ENCODE measurements at regions not wholly inside any gene's neighbourhood (a gene's known extent, or its start where the extent isn't known, plus 50 kb on each side); places are given as distances from the start of the nearest gene placed in this dataset.
"Not testable (repeated sequence)": the region's sequence is repeated elsewhere in the genome, so short reads cannot be mapped to it uniquely, and the experiment has no call there.

DNA sequence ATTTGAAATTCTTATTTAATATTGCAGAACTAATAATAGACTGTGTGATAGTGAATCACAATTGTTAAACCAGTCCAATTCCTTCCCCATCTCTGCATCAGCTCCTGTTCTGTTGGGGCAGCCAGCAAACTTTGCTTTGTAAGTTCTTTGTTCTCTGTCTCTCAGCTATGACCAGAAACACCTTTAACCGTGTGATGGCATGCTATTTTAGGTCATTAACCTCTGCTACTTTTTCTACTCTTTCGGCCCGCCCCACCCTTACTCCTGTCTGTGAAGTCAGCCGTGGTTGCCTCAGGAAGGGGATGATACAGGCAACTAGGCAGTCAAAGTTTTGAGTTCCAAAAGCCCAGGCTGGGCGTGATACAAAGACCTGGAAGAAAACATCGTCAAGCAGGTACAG, 51.3 kb upstream of the EGFL6 start:
- intact Hi-C loops (cut with micrococcal nuclease): no loop called here

DNA sequence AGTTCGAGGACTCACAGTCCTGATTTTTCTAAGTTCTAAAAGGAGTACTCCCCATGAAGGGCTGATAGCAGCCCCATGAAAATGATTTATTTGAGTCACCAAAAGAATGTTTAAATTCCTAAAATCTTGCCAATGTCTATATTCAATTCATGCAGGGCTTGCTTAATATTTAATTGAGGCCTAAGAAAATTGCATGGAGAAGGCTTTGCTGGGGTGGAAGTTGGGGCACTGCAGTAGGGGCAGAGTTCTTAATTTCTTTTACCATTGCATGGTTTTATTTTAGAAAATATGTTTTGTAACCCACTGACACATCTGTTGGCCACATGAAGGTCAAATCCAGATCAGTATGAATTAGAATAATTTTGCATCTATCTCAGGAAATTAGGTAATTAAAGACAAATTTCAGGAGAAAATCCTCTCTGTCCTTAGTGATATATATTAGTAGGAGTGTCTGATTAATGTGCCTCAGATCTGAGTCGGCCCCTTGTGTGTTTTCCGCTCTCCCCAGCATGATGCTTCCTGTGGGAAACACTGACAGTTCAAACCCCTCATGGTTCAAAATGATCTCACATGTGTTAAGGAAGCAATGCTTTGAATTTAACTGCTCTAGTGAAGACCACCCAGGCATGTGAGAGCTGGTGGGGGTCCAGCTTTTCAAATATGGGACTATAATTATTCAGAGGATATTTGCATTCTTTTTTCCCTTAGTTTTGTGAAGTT, 54.0 kb upstream of the EGFL6 start:
- intact Hi-C loops (cut with micrococcal nuclease): no loop called here

DNA sequence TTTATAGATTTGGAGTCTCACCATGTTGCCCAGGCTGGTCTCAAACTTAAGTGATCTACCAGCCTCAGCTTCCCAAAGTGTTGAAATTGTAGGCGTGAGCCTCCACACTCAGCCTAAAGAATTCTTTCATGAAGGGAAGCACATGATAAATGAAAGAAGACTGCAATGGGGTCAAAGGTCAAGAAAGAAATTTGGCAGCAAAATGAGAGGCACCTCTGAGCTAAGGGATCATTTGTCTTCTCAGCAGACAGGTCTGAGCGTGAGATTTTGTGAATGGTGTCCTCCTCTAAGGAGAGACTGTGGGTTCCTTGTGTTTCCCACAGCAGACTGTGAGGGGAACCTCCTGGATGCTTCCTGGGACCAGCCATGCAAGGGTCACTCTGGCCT, 57.5 kb upstream of the EGFL6 start:
- intact Hi-C loops (cut with micrococcal nuclease): no loop called here

DNA sequence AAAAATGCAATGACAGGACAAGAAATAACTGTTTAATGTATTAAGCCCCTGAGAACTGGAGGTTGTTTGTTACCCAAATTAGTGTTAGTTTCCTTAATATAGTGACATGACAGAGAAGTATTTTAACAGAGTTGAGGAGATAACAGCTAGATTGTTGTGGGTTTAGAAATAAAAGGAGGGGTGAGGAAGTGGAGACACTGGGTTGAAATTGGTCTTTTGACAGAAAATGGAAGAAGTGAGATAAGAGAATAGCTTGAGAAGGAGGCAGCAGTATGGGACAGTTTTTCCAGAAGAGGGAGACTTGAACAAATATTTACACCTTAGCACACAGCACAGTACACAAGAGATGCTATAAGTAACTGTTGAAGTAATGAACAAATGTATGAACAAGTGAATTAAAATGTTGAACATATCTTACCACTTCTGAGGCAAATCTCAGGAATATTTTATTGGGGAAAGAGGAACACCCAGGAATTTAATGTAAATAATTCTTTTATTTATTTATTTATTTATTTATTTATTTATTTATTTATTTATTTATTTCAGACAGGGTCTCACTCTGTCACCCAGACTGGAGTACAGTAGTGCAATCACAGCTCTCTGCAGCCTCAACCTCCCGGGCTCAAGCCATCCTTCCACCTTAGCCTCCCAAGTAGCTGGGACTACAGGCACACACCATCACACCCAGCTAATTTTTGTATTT, 58.0 kb upstream of the EGFL6 start:
- intact Hi-C loops (cut with micrococcal nuclease): no loop called here

DNA sequence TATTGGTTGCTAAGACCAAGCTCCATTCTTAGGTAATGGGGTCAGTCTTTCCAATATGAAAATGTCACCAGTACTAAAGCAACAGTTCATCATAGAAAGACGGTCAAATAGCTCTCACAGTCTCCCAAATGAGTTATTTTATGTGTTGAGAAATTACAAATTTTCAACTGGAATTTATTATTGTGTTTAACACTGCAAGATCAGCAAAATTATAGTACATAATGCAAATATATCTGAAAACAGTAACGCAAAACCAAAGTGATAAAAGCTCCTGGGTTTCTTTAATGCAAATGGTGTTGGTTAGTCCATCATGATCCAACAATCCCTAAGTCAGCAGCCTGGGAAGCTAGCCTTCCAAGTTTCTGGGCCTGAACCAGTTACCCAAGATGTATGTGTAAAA, 61.5 kb upstream of the EGFL6 start:
- intact Hi-C loops (cut with micrococcal nuclease): loop anchor here (5.0 kb wide), 1 partner anchor 239 kb away; no protein-coding TSS in a partner anchor

DNA sequence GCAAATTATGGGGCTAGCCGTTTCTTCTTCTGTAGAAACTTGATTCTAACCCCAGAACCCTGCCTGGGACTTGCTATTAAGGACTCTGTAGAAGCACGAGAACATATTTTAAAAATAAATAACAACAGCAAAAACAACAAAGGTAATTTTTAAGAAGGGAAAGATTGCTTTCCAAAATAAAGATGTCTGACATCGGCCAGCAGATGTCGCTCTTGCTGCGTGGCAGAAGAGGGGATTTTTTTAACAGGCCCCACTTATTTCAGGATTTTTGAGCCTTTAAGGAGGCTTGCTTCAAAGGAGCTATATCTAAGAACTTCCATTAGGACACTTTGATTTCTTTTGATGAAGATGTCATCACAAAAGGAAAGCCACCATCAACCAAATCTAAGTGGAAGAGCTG, 62.8 kb upstream of the EGFL6 start:
- intact Hi-C loops (cut with micrococcal nuclease): loop anchor here (1.0 to 5.0 kb wide), 4 partner anchors 140 to 526 kb away; no protein-coding TSS in a partner anchor

DNA sequence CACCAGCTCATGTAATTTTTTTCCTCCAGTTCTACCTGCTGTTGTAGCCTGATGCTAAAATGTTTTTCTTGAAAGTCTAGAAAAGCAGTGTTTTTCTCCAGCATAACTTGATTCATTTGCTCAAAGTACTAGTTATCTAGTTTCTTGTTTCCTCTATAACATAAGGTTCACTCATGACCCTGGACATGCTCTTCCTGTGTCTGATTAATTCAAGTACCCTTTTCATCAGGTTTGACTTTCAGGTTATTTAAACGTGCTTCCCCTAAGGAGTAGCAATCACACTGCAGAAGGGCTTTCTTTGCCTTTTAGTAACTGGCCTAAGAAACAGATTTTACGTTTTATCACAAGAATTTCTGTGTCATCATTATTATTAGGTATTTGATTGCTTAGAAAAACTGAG, 66.8 kb upstream of the EGFL6 start:
- intact Hi-C loops (cut with micrococcal nuclease): no loop called here

DNA sequence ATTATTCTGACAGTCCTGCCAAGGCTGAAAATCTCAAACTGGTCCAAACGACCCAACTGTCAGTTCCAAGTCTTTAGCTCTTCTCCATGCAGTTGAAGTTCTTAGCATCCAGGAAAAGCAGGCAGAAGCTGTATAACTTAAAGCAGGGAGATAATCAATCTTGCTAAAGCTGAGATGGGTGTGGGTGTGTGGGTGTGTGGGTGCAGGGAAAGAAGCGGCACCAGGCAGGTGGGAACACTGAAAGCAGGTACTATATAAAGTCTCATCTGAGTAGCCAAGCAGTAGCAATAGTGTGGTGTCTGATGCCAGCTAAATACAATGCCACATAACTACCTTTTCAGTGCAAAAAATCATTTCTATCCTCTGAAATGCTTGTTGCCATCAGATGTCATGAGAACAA, 69.7 kb upstream of the EGFL6 start:
- intact Hi-C loops (cut with micrococcal nuclease): no loop called here

DNA sequence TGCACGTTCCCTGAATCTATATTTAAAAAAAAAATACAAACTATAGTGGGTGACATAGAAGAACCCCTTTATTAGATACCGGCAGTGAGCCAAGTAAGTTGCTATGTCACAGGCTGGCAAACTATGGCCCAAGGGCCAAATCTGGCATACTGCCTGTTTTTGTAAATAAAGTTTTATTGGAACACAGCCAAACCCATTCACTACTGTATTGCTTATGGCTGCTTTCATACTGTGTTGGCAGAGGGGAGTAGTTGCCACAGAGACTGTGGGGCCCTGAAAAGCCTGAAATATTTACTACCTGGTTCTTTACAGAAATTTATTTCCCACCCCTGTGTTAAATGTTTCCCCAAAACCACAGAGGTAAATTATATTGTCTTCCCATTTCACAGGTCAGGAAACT, 71.2 kb upstream of the EGFL6 start:
- intact Hi-C loops (cut with micrococcal nuclease): no loop called here

DNA sequence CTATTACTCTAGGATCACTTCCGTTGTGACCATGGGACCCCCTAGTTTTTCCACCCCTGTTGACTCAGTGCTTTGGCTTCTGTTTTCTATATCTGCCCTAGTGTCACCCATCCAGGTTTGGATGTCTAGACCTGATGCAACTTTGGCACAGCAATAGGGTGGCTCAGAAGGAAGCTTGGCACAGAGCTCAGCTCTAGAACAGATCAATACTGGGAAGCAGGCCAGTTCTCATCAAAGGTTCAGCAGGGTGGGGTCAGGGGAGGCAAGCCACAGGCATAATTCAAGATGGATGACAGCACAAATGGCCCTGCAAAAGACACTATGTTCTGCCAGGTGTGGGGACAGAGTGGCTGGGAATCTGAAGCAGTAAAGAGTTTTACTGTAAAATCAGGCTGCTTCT, 74.2 kb upstream of the EGFL6 start:
- intact Hi-C loops (cut with micrococcal nuclease): no loop called here

DNA sequence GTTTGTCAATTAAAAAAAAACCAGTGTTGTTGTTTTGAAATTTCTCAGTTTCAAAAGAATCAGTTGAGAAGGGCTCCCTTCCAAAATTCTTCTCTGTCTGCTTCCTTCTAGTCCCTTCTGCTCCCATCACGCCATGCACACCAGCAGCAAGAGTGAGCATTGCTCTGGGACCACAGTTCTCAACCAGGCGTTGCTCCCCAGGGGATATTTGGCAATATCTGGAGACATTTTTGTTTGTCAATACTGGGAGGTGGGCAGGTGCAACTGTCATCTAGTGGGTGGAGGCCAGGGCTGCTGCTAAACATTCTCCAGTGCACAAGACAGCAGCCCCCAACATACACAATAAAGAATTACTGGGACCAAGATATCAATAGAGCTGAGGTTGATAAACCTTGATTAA, 74.8 kb upstream of the EGFL6 start:
- intact Hi-C loops (cut with micrococcal nuclease): no loop called here

DNA sequence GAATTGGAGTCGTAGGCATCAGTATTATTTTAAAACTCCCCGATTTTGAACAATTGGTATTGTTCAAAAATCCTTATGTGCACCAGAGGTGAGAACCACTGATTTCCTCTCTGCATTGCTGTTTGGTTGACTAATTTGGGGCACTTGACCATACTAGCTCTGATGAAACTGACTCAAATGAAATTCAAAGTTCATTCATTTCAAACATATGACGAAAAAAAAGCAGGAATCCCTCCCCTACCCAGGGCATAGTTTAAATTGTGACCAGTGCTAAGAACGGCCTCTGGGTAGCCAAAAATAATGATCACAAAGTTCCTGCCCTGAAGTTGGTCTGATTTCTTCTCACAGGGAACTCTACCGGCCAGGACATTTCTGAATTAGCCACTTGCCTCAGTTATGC, 75.7 kb upstream of the EGFL6 start:
- intact Hi-C loops (cut with micrococcal nuclease): no loop called here

DNA sequence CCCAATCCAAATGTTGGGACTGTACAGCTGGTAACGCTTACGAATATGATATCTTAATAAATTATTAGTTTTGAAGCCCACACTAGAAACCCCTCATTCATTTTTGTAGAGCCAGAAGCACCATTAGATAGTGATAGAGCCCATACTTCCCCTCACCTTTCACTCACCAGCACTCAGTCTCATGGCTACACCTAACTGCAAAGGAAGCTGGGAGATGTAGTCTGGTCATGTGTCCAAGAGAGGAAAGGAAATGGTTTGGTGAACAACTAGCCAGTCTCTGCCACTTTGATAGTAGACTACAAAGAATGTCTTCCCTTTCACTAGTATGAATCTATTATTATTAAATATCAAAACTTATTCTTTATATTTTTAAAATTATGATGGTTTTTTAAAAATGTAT, 77.1 kb upstream of the EGFL6 start:
- intact Hi-C loops (cut with micrococcal nuclease): no loop called here

DNA sequence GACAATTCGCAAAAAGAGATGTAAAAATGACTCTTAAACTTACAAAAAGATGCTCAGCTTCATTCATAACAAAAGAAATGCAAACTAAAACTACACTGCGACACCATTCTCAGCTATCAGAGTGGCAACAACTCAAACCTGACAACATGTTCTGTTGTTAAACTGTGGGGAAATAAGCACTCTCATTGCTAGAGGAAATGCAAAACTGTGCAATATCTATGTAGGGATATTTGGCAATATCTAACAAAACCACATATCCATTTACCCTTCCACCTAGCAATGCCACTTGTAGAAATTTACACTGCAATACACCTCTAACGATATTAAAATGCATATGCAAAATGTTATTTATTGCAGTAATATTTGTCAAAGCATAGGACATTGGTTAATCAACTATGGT, 78.3 kb upstream of the EGFL6 start:
- intact Hi-C loops (cut with micrococcal nuclease): no loop called here

DNA sequence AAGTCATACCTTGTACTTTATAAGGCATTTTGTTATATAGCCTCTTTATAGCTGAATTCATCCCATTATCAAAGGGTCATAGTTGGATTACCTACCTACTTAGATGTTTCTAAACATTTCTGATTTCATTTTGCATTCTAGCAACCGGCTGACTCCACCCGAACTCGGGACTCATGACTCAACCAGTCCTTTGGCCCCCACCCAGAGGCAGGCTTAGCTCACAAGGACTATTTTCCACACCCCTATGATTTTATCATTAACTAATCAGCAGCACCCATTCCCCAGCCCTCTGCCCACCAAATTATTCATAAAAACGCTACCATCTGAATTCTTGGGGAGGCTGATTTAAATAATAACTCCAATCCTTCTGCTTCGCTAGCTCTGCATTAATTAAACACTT, 79.9 kb upstream of the EGFL6 start:
- intact Hi-C loops (cut with micrococcal nuclease): loop anchor here (5.0 kb wide), 2 partner anchors 232 to 677 kb away; no protein-coding TSS in a partner anchor

DNA sequence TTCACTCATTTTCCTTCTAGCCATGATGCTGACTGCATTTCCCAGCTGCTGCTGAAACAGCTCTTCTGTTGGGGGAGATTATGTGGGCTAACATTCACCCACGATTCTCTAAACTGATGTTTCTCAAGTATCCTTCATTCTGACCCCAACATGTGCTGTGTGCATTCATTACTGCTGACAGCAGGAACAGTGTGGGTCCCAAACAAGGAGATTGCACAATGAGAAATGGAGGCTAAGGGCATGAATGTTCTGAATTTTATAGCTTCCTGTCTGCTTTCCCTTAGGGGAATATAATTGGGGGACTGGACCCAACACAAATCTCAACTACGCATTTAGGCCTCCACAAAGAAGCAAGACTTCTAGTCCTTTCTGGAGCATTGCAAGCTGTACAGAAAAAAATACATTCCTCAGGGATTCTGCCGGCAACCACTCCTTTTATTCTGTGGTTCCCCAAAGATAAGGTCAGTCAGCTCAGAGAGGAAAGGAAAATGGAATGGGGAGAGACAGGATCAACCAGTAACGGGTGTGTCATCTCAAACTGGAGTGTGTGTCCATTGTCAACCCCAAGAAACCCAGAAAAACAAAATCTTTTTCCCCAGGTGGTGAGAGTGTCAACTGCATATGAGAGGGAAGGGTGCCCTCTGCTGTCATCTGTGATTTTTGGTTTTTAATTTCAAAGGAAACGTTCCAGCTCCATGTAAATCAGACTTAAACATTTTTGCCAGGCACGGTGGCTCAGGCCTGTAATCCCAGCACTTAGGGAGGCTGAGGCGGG, 81.5 kb upstream of the EGFL6 start:
- intact Hi-C loops (cut with micrococcal nuclease): loop anchor here (1.0 to 5.0 kb wide), 5 partner anchors 231 to 676 kb away; no protein-coding TSS in a partner anchor

DNA sequence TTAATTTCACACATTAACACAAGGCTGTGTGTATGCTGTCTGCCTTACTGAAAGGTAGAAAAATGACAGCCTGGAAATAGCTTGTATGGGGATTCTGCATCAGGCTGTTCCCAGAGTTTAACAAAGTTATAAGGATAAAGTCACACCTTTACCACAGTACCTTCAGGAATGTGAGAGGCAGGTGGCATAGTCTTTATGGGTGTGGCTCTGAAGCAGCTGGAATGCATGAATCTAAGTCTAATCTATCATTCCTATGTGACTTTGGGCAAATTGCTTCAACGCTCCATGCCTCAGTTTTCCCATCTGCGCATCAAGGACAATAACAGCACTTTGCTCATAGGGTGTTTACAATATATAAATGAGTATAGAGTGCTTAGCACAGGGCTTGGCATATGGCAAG, 84.2 kb upstream of the EGFL6 start:
- intact Hi-C loops (cut with micrococcal nuclease): loop anchor here (5.0 kb wide), 2 partner anchors 228 to 673 kb away; no protein-coding TSS in a partner anchor

DNA sequence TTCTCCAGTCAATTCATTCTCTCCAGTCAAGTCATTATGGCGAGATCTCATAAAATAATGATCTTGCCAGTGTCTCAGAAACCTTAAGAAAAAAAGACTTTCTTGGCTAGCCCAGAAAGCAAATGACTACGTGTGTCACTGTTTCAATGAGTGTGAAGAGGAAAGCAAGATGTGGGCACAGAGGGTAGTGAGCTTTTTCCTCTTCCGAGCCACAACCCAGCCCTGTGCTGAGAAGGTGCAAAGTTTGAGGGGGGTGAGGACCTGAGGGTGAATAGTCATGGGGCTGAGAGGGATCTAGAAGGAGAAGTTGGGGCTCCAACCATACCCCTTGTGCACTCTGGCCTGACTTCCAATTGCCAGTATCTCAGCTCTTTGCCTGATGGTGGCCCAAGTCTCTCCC, 85.6 kb upstream of the EGFL6 start:
- intact Hi-C loops (cut with micrococcal nuclease): no loop called here

DNA sequence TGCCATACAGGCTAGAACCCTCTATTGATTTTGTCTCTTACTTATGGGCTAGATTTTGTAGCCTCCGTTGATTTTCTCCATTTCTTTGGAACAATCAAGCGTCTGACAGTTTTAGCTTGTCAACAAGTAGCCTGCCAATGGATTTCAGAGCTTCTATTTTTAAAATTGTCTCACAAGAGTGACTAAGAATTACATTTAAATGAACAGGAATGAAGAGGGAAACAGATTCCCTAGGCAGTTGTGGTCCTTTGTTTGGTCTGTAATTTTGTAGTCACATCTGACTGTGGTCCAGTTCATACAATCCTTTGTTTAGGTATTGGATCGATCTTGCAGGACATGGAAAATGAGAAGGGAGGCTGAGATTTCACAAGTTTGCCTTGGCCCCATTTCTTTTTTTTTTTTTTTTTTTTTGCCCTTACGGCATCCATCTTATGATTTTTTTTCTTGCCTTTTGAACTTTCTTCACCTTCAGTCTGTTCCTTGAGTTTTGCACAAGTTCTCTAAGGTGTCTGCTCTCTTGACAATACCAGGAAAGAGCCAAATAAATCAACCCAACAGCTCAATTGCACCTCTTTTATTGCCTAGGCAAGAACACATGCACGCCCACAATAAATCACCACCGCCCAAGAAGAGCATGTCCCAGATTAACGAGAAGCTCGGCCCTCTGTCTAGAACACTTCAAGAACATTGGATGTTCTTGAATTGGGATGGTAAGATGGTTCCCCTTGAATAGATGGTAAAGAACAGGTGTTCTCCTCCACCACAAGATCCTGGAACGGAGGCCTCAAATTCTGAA, 86.5 kb upstream of the EGFL6 start:
- intact Hi-C loops (cut with micrococcal nuclease): no loop called here

DNA sequence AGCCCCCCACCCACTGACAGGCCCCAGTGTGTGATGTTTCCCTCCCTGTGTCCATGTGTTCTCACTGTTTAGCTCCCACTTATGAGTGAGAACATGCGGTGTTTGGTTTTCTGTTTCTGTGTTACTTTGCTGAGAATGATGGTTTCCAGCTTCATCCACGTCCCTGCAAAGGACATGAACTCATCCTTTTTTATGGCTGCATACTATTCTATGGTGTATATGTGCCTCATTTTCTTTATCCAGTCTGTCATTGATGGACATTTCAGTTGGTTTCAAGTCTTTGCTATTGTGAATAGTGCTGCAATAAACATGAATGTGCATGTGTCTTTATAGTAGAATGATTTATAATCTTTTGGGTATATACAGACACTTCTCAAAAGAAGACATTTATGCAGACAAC, 88.6 kb upstream of the EGFL6 start:
- intact Hi-C loops (cut with micrococcal nuclease): not testable (repeated sequence)

DNA sequence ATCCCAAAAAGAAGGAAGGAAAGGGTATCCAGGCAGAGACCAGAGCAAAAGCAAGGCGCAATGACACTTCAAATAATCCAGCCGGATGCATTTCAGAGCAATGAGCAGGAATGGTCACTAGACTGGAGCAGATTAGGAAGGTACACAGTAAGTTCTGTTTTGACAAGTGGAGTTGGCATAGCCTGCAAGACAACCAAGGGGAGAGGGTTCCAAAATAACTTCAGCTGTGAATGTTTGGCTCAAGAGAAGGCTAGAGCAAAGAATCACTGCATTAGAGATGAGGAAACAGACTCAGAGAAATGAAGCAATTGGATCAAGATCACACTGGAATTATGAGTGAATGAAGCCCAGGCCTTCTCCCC, 90.0 kb upstream of the EGFL6 start:
- intact Hi-C loops (cut with micrococcal nuclease): no loop called here

All from T-helper 1 cell treated with Interleukin-12 subunit alpha and Interleukin-12 subunit beta and Interleukin-4 antibody, amounts not matched to agents 30 ng/mL and 1 ng/mL, for 36 hours (primary cell).